Sigmoid colon (tissue), 6 donors: ENCODE measurements at regions not wholly inside any gene's neighbourhood (a gene's known extent, or its start where the extent isn't known, plus 50 kb on each side); places are given as distances from the start of the nearest gene placed in this dataset.
"Not testable (repeated sequence)": the region's sequence is repeated elsewhere in the genome, so short reads cannot be mapped to it uniquely, and the experiment has no call there.

ENCODE experiments used
- DNase-seq: peaks from one replicate; pipeline ENCODE4 v3.0.0-alpha.2; 2019
- H3K27ac ChIP-seq, 4 donors: fragments of 200-600 bp; sonication (generic); one replicate each; pipeline ENCODE4 v1.5.1; 2016 to 2019; ENCODE audit warnings: mild to moderate bottlenecking in 1 of 4
- H3K27me3 ChIP-seq, 3 donors: fragments of 200-600 bp; sonication (generic); one replicate each; pipeline ENCODE4 v1.5.1; 2019; ENCODE audit warnings: mild to moderate bottlenecking in 1 of 3
- H3K36me3 ChIP-seq, 4 donors: fragments of 200-600 bp; sonication (generic); one replicate each; pipeline ENCODE4 v1.5.1; 2016 to 2019
- H3K4me1 ChIP-seq, 4 donors: fragments of 200-600 bp; sonication (generic); one replicate each; pipeline ENCODE4 v1.5.1; 2017 to 2019
- H3K4me3 ChIP-seq, 4 donors: fragments of 200-600 bp; sonication (generic); one replicate each; pipeline ENCODE4 v1.5.1; 2017 to 2019; ENCODE audit warnings: mild to moderate bottlenecking in 2 of 4, moderate library complexity in 1 of 4
- H3K9me3 ChIP-seq, 4 donors: fragments of 200-600 bp in 3 of 4; sonication (generic) in 3 of 4; one replicate each; pipeline versions ENCODE4 v1.5.1 to v1.6.1; 2013 to 2019
- EP300 ChIP-seq, 4 donors: sonication (generic); formaldehyde crosslinking; IDR thresholded peaks; one replicate each; pipeline ENCODE4 v1.6.1; 2017; ENCODE audit warnings: antibody characterized with exemption in 4 of 4
- POLR2A ChIP-seq, 2 donors: fragments of 450-650 bp; IDR thresholded peaks; one replicate each; pipeline ENCODE4 v1.6.1; 2016; ENCODE audit warnings: antibody characterized with exemption in 2 of 2, mild to moderate bottlenecking in 2 of 2, moderate library complexity in 2 of 2
- POLR2AphosphoS5 ChIP-seq, 4 donors: sonication (generic); formaldehyde crosslinking; IDR thresholded peaks; one replicate each; pipeline ENCODE4 v1.6.1; 2017; ENCODE audit warnings: antibody characterized with exemption in 4 of 4
- WGBS, 2 donors: extraction: QIAGEN DNeasy Blood & Tissue Kit; methylation state at CpG; one replicate each; pipeline ENCODE4 v1.1.7; 2013; 5-methylcytosine and 5-hydroxymethylcytosine counted together
- intact Hi-C: fragments of 100-400 bp; cut with DNase I; formaldehyde crosslinking; loops from one replicate; pipeline ENCODE4 v1.15.1; 2023
- TF ChIP-seq, protein P1 (sequence below), 4 experiments: fragments of 450-650 bp in 3 of 4; fragments of 200-600 bp in 1 of 4; IDR thresholded peaks; one replicate each; pipeline ENCODE4 v1.5.1; 2016 to 2019; ENCODE audit warnings: antibody characterized with exemption in 4 of 4, mild to moderate bottlenecking in 3 of 4, moderate library complexity in 2 of 4
- donor health status: healthy with polysubstance abuse.
- donor health status: healthy.

DNA sequence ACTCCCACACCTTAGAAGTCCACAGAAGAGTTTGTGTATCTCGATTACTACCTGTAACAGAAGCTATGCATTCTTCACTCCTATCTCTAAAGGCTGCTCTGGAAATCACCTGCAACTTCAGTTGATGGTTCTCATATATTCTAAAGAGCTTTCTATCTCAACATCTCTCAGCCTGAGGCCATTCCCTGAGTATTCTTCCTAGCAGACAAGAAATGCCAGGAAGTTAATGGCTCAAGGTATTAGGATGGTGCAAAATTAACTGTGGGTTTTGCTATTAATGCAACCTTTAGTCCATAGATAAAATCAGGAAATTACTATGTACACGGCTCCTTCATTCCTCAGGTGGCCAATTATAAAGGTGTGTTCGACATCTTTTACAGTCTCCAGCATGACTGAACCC lies 290.1 kb downstream of the ZNF716 start:
- H3K27ac ChIP-seq, H3K9me3 ChIP-seq, intact Hi-C loops, H3K4me1 ChIP-seq, H3K27me3 ChIP-seq, DNase-seq, H3K4me3 ChIP-seq, H3K36me3 ChIP-seq: not testable (repeated sequence)
- WGBS, 2 donors: 50 to 61% methylated on average over 3 of the region's 3 CpGs

DNA sequence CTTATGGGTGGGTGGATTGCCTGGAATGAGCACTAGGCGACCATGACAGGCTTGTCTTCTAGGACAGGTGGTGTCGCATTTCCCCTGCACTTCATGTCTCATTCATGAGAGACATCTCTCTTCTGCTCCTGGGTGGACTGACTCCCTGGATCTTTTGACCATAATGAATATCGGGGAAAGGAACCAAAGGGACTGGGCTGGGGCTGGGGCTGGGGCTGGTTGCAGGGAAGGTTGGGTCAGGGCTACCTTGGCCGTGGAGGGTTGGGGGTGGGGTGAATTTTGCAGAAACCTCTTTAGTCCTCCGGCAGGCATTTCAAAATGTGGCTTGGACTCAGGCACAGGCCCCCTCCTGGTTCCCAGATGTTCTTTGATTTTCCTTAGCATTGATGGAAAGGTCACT lies 319.2 kb downstream of the ZNF716 start:
- peaks cover 0 to 4% (median 0%) of the 10 kb centered on the region in 4 donors for H3K9me3 ChIP-seq
- H3K27me3 ChIP-seq: no peaks in the 10 kb centered on the region
- no peak overlapping the region for H3K27ac ChIP-seq
- H3K4me3 ChIP-seq: no peak overlapping the region
- intact Hi-C loops: no loop called here
- no peak for TF ChIP-seq POLR2A (IDR thresholded peaks at IDR 0.05)
- no peak for TF ChIP-seq POLR2AphosphoS5 (IDR thresholded peaks at IDR 0.05)
- TF ChIP-seq EP300 (IDR thresholded peaks at IDR 0.05): no peak
- TF ChIP-seq, protein P1, sequence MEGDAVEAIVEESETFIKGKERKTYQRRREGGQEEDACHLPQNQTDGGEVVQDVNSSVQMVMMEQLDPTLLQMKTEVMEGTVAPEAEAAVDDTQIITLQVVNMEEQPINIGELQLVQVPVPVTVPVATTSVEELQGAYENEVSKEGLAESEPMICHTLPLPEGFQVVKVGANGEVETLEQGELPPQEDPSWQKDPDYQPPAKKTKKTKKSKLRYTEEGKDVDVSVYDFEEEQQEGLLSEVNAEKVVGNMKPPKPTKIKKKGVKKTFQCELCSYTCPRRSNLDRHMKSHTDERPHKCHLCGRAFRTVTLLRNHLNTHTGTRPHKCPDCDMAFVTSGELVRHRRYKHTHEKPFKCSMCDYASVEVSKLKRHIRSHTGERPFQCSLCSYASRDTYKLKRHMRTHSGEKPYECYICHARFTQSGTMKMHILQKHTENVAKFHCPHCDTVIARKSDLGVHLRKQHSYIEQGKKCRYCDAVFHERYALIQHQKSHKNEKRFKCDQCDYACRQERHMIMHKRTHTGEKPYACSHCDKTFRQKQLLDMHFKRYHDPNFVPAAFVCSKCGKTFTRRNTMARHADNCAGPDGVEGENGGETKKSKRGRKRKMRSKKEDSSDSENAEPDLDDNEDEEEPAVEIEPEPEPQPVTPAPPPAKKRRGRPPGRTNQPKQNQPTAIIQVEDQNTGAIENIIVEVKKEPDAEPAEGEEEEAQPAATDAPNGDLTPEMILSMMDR (IDR thresholded peaks at IDR 0.05): no peak
- no peaks in the 10 kb centered on the region for H3K36me3 ChIP-seq
- no peak for DNase-seq
- 86 to 87% methylated on average over 5 of the region's 5 CpGs for WGBS, 2 donors
- no peaks in the 10 kb centered on the region for H3K4me1 ChIP-seq

DNA sequence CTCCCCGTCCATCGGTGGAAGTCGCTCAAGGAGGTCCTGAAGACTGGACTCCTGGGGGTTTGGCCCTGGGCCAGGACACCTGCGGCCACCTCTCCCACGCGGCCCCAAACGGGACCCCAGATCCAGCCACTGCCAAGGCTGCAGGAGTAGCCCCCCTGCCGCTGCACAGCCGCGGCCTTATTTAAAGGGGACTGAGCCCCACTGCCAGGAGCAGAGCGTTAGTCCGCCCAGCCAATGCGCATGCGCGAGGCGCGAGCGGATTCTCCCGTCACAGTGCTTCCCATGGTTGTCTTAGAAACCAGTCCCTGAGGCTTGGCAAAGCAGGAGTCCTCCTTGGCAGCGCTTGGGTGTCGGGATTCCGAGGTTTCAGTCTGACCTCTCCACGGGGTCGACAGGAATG lies 320.0 kb downstream of the ZNF716 start:
- Histone ChIP-seq H3K36me3 (no peaks in the 10 kb centered on the region), H3K27ac (no peak overlapping the region), H3K4me1 (no peaks in the 10 kb centered on the region), H3K9me3 (peaks cover 0 to 7% (median 0%) of the 10 kb centered on the region in 4 donors), H3K27me3 (no peaks in the 10 kb centered on the region), H3K4me3 (no peak overlapping the region)
- 75 to 85% methylated on average over 24 of the region's 24 CpGs for WGBS, 2 donors
- intact Hi-C loops: no loop called here
- TF ChIP-seq POLR2AphosphoS5 (IDR thresholded peaks at IDR 0.05) (no peak), POLR2A (IDR thresholded peaks at IDR 0.05) (no peak), EP300 (IDR thresholded peaks at IDR 0.05) (no peak)
- TF ChIP-seq, protein P1 (IDR thresholded peaks at IDR 0.05): no peak
- DNase-seq: no peak

DNA sequence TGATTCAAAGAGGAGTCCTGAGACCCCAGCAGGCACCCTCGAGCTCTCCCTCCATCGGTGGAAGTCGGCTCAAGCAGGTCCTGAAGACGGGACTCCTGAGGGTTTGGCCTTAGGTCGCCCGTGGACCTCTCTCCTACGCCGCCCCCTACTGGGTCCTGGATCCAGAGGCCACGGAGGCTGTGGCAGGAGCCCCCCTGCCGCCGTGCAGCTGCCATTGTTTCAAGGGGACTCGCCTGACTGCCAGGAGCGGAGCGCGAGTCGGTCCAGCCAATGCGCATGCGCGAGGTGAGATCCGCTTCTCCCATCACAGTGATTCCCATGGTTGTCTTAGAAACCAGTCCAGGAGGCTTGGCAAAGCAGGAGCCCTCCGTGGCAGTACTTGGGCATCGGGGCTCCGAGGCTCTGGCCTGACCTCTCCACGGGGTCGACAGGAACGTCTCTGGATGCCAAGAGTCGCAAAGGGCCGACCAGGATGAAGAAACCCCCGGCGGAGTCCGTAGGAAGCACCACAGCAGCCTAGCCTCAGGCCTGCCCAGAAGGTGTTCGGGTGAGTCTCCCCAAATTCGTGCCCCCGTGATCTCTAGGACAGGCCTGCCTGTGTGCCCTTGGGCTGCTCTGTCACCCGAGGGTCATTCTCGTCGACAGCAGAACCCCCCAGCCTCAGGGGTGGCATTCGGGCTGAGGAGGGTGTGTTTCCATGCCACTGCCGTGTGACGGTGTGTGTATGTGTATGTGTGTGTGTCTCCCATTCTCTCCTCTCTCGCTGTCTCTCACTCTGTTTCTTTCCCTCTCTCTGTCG lies 322.3 kb downstream of the ZNF716 start:
- Histone ChIP-seq H3K36me3 (no peaks in the 10 kb centered on the region), H3K27ac (no peak overlapping the region), H3K4me1 (no peaks in the 10 kb centered on the region), H3K9me3 (peaks cover 0 to 16% (median 0%) of the 10 kb centered on the region in 4 donors), H3K4me3 (no peak overlapping the region), H3K27me3 (no peaks in the 10 kb centered on the region)
- no peak for DNase-seq
- TF ChIP-seq EP300 (IDR thresholded peaks at IDR 0.05): no peak
- TF ChIP-seq, protein P1 (IDR thresholded peaks at IDR 0.05): no peak
- no peak for TF ChIP-seq POLR2A (IDR thresholded peaks at IDR 0.05)
- TF ChIP-seq POLR2AphosphoS5 (IDR thresholded peaks at IDR 0.05): no peak
- 88 to 91% methylated on average over 42 of the region's 42 CpGs for WGBS, 2 donors
- intact Hi-C loops: no loop called here

DNA sequence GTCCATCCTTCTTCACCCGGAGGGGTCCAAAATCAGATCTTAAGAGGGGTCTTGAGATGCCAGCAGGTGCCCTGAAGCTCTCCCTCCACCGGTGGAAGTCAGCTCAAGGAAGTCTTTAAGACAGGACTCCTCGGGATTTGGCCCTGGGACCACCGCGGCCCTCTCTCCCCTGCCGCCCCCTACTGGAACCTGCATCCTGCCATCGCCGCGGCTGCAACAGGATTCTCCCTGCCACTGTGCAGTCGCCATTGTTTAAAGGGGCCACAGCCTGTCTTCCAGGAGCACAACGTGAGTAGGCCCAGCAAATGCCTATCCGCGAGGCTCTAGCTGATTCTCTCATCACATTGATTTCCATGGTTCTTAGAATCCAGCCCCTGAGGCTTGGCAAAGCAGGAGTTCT lies 324.3 kb downstream of the ZNF716 start:
- H3K36me3 ChIP-seq: no peaks in the 10 kb centered on the region
- intact Hi-C loops: no loop called here
- peaks cover 0 to 18% (median 0%) of the 10 kb centered on the region in 4 donors for H3K9me3 ChIP-seq
- no peaks in the 10 kb centered on the region for H3K4me1 ChIP-seq
- no peak overlapping the region for H3K4me3 ChIP-seq
- 89 to 93% methylated on average over 13 of the region's 13 CpGs for whole genome bisulfite sequencing, 2 donors
- no peak for DNase-seq
- H3K27me3 ChIP-seq: no peaks in the 10 kb centered on the region
- no peak overlapping the region for H3K27ac ChIP-seq
- TF ChIP-seq, protein P1 (IDR thresholded peaks at IDR 0.05): no peak
- TF ChIP-seq POLR2A (IDR thresholded peaks at IDR 0.05) (no peak), EP300 (IDR thresholded peaks at IDR 0.05) (no peak), POLR2AphosphoS5 (IDR thresholded peaks at IDR 0.05) (no peak)
